ENCODE measurements at regions not wholly inside any gene's neighbourhood (a gene's known extent, or its start where the extent isn't known, plus 50 kb on each side); places are given as distances from the start of the nearest gene placed in this dataset.

GRCh38 chr1:99587008-99587407 lies 58.9 kb upstream of the PALMD start:
- Histone ChIP-seq H2BK12ac (ENCODE audit: low read depth, low read length) (no peak overlapping the region), H2AFZ (ENCODE audit: low read length) (no peak overlapping the region), H3K4ac (replicated peaks; ENCODE audit: insufficient read length, low read depth, low read length) (no peak overlapping the region), H4K8ac (ENCODE audit: extremely low read depth, insufficient read depth, low read length) (no peak overlapping the region), H2BK5ac (ENCODE audit: low read depth, low read length) (no peak overlapping the region), H3K27ac (ENCODE audit: low read depth, low read length) (no peak overlapping the region), H2BK20ac (ENCODE audit: low read length) (no peak overlapping the region), H2BK15ac (ENCODE audit: low read length) (no peak overlapping the region), H3K4me3 (ENCODE audit: extremely low read depth in 1 of 4, insufficient read depth in 2 of 4, low read depth in 3 of 4, low read length in 4 of 4) (no peak overlapping the region), H3K23ac (ENCODE audit: insufficient read length) (no peak overlapping the region), H3K14ac (ENCODE audit: insufficient read length) (no peak overlapping the region), H3K56ac (replicated peaks; ENCODE audit: insufficient read length, low read depth, low read length) (no peak overlapping the region), H3K79me2 (ENCODE audit: control insufficient read depth in 1 of 2, insufficient read depth in 2 of 2, low read length in 2 of 2) (no peaks in the 10 kb centered on the region), H3K36me3 (ENCODE audit: control insufficient read depth in 2 of 4, insufficient read depth in 4 of 4, low read length in 3 of 4) (no peaks in the 10 kb centered on the region), H3K18ac (ENCODE audit: extremely low read depth, low read length) (no peak overlapping the region), H3K9me3 (ENCODE audit: insufficient read depth in 2 of 2, low read depth in 1 of 2, low read length in 1 of 2) (no peaks in the 10 kb centered on the region), H3K79me1 (ENCODE audit: low read depth, low read length) (no peaks in the 10 kb centered on the region), H2BK120ac (replicated peaks; ENCODE audit: low read depth, low read length) (no peak overlapping the region), H3K27me3 (replicated peaks in 1 of 4; ENCODE audit: control insufficient read depth in 3 of 4, extremely low read depth in 1 of 4, insufficient read depth in 3 of 4, low read length in 3 of 4) (no peaks in the 10 kb centered on the region), H3K4me1 (replicated peaks in 1 of 4; ENCODE audit: control insufficient read depth in 3 of 4, insufficient read depth in 4 of 4, low read length in 3 of 4) (no peaks in the 10 kb centered on the region; a peak in 1 of 7 replicates), H4K91ac (replicated peaks; ENCODE audit: insufficient read length, low read length) (no peak overlapping the region), H3K23me2 (ENCODE audit: low read depth, low read length) (no peaks in the 10 kb centered on the region), H3K9ac (replicated peaks in 1 of 4; ENCODE audit: extremely low read depth in 1 of 4, low read depth in 3 of 4, low read length in 3 of 4) (no peak overlapping the region), H2AK5ac (ENCODE audit: low read depth, low read length) (no peak overlapping the region), H4K20me1 (replicated peaks in 1 of 2; ENCODE audit: control insufficient read depth in 1 of 2, insufficient read depth in 2 of 2, low read length in 2 of 2) (no peaks in the 10 kb centered on the region), H3K4me2 (ENCODE audit: insufficient read depth in 1 of 2, low read depth in 2 of 2, low read length in 2 of 2) (no peak overlapping the region), H4K5ac (ENCODE audit: insufficient read length, low read depth, low read length) (no peak overlapping the region)
- POLR2A ChIA-PET (ENCODE audit: partially characterized antibody) = no interaction called here
- CTCF ChIA-PET (ENCODE audit: partially characterized antibody) = interaction anchor here (0.7 kb wide), 1 partner anchor 73 kb away, joined by 3 read pairs; no protein-coding TSS in a partner anchor
- DNase-seq (ENCODE audit: low read depth in 1 of 2, low spot score in 2 of 2) = no peak
- FAIRE-seq = no peak
- WGBS, 2 experiments (ENCODE audit: extremely low coverage in 1 of 2, insufficient coverage in 1 of 2, insufficient read length in 1 of 2, insufficient replicate concordance in 2 of 2, low coverage in 1 of 2, low lambda C conversion rate in 2 of 2, missing lambda C conversion rate in 1 of 2) = 89% methylated on average over 4 of the region's 4 CpGs; no CpG with 5 or more reads in 1 of the 2 experiments
- TF ChIP-seq RAD21 (IDR thresholded peaks at IDR 0.05 in 1 of 2, conservative IDR thresholded peaks at IDR 0.05 in 1 of 2; ENCODE audit: low read depth in 2 of 2, low read length in 2 of 2) = no peak
- TF ChIP-seq SIN3A (conservative IDR thresholded peaks at IDR 0.05 in 1 of 2, IDR thresholded peaks at IDR 0.05 in 1 of 2; ENCODE audit: low read depth in 1 of 2, low read length in 2 of 2) = no peak
- no peak for TF ChIP-seq NRF1 (IDR thresholded peaks at IDR 0.05; ENCODE audit: low read depth, low read length)
- no peak for TF ChIP-seq POLR2A (IDR thresholded peaks at IDR 0.05; ENCODE audit: control extremely low read depth in 1 of 2, low read depth in 2 of 2, low read length in 2 of 2)
- TF ChIP-seq CTBP2 (IDR thresholded peaks at IDR 0.05; ENCODE audit: borderline replicate concordance, insufficient read depth, insufficient read length, low read length) = no peak
- no peak for TF ChIP-seq CBX5 (IDR thresholded peaks at IDR 0.05; ENCODE audit: low read depth, low read length)
- TF ChIP-seq GTF2F1 (IDR thresholded peaks at IDR 0.05; ENCODE audit: borderline replicate concordance, low read depth, low read length) = no peak
- TF ChIP-seq E2F6 (IDR thresholded peaks at IDR 0.05) = no peak
- no peak for TF ChIP-seq SAP30 (IDR thresholded peaks at IDR 0.05; ENCODE audit: insufficient read depth, insufficient replicate concordance, low read length)
- TF ChIP-seq CBX8 (IDR thresholded peaks at IDR 0.05; ENCODE audit: borderline replicate concordance, low read depth, low read length) = no peak
- TF ChIP-seq HDAC6 (IDR thresholded peaks at IDR 0.05; ENCODE audit: low read depth, low read length) = no peak
- TF ChIP-seq SP2 (IDR thresholded peaks at IDR 0.05; ENCODE audit: low read length) = no peak
- TF ChIP-seq USF2 (IDR thresholded peaks at IDR 0.05; ENCODE audit: low read length) = no peak
